ENCODE measurements at regions not wholly inside any gene's neighbourhood (a gene's known extent, or its start where the extent isn't known, plus 50 kb on each side); places are given as distances from the start of the nearest gene placed in this dataset.

DNA sequence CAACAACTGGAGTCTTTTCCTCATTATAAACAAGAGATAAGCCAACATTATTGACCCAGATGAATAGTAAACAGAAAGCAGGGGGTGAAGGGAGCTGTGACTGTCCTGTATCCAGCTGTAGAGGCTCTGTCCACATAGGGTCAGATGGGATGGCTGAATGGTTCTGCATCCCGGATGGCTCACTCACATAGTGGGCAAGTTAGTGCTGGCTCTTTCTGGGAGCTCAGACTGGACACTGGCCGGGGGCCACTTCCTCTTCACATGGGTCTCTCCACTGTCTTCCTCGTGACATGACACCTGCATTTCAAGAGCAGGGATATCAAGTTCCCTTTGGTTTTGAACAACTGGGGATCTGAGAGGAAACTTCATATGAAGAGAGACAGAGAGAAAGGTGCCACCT, 969.6 kb upstream of the TMEM132C start:
- no peak for DNase-seq

DNA sequence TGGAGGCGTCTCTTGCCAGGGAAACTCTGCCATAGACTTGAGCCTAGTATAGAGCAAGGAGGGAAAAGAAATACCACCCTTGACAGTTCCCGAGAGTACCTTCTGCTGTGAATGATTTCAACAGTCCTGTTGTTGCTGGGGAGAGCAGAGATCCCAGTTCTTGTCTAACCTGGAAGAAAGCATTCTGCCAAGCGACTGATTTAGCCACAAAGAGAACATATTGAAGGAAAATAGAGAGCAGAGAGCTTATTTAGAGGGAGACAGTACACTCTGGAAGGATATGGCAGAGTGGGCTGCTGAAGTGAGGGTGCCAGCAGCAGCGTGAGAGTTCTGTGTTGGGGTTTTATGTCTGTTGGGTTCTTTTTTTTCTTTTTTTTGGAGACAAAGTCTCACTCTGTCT, 966.9 kb upstream of the TMEM132C start:
- no peak for DNase-seq

DNA sequence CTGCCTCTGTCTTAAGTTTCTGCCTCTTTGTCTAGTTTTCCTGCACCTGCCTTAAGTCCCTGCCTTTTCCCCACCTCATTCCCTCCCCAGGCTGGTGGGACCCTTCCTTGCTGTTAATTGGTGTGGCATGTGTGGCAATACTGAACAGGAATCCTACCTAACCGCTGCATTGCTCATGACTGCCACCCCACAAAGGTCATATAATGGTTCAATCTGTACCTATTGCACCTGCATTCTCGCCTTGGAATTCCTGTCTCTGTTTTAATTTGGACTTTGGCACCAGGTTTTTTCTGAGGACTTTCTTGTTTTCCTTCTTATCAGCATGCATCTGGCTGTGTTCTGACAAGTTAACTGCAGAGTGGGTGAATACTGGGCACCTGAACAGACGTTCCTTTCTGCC, 966.2 kb upstream of the TMEM132C start:
- DNase-seq = no peak

DNA sequence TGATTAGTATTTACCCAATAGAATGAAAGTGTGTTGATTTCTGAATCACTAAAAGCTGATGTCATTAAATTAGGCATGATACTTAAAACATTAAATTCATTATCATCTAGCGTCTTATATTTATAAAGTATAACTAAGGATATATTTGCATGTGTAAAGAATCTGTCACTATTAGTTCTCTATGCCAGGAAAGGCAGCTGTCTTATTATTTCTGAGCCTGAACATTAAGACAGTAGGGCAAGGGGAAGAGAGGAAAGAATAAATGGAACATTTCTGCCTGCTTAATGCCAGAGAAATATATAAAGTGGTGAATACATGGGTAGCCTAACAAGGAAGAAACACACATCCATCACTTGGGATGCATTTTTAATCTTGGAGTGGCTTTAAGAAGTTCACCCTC, 965.1 kb upstream of the TMEM132C start:
- DNase-seq = no peak

DNA sequence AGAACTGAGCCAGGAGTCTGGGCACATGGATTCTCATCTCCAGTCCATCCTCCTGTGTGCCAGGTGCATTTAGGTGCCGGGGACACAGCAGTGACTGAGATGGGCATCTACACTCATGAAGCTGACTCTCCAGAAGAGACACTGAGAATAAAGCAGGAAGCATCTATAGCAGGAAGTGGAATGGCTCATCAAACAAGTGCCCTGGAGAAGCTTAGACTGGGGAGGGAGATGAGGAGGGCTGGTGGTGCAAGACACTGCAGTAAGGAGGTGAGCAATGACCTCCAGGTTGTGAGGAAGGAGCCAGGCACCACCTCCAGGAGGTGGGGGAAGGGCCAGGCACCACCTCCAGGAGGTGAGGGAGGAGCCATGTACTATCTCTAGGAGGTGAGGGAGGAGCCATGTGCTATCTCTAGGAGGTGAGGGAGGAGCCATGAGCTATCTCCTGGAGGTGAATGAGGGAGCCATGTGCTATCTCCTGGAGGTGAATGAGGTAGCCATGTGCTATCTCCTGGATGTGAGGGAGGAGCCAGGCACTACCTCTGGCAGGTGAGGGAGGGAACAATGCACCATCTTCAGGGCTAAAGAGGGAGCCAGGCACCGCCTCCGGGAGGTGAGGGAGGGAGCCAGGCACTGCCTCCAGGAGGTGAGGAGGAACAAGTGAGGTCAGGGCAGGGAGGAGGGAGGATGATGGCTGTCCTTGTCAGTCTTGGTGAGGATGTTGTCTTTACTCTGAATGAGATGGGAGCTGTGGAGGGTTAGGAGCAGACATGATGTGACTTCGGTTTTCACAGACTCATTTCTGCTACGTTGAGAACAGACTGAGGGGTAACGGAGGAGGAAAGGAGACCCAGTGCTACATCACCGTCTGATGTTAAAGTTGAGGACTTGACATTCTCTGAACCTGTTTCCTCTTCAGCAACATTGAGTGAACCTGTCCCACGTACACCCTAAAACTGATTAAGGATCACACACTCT, 961.9 kb upstream of the TMEM132C start:
- no peak for DNase-seq

DNA sequence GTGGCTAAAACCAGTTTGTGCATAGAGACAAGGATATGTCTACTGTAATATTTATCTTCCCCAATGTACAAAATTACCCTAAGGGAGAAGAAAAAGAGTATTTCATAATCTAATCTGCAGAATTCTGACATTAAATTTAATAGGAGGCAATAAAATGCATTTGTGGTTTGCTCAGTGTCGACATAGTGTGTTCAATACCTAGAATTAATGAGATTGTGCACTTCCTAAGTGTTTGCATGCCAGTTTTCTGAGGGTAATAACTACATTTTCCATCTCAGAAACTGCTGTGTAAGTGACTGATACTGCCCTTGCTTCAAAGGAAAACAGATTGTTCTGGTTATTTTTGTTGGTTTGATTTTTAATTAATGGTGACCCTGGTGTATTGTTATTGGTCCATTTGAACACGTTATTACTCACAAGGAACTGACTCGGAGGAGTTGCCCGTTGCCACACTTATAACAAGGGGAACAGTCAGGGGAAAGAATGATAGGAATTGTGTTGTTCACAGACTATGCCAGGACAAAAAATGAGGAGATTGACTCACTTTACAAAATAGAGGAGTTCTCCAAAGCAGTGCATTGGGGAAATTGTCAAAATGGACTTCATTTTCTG, 960.3 kb upstream of the TMEM132C start:
- DNase-seq = no peak

DNA sequence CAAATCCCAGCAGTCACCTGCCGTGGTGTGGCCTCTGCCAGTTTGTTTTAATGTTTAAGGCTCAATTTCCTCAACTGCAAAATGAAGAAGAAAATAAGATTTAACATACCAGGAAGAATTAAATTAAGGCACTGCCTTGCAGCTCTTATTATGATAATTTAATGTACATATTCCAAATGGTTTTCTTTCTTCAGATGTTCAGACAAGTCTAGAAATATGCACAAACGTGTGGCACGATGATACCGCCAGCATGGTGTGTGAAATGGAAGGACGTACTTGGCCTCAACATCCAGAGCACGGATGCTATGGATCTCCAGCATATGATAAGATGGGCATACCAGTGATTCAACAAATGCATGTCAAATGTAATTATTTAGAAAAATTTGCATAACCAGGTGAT, 959.4 kb upstream of the TMEM132C start:
- no peak for DNase-seq

DNA sequence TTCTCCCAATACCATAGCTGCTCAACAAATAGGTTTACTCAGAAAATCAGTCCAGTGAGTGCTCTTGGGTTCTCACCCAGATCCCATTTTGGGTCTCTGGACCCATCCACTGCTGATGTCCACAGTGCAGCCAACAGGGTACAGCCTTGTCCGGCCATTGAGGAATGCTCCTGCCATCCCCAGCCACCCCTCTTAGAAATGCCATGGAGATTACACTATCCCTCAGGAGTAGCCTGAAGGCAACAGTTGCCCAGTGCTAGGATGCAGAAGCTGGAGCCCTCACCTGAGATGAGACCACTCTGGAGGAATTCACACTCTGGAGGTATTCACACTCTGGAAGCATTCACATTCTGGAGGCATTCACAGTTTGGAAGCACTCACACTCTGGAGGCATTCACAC, 958.8 kb upstream of the TMEM132C start:
- DNase-seq = no peak

DNA sequence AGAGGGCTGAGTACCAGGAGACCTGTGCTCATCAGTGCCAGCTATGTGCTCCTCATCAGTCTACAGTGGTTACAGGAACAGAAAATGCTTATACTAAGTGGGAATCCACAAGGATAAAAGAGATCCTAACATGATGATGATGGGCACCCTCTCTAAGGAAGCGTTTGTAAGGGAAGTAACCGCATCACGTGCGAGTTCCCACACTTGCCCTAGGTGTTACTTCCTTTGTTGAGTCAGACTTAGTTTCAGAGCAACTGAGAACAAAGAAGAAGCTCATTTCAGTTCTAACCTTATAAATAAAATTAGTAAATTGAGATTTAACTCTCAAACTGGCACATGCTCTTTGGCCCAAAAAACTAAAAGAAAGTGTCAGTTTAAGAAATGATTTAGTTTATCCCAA, 956.4 kb upstream of the TMEM132C start:
- DNase-seq = no peak

DNA sequence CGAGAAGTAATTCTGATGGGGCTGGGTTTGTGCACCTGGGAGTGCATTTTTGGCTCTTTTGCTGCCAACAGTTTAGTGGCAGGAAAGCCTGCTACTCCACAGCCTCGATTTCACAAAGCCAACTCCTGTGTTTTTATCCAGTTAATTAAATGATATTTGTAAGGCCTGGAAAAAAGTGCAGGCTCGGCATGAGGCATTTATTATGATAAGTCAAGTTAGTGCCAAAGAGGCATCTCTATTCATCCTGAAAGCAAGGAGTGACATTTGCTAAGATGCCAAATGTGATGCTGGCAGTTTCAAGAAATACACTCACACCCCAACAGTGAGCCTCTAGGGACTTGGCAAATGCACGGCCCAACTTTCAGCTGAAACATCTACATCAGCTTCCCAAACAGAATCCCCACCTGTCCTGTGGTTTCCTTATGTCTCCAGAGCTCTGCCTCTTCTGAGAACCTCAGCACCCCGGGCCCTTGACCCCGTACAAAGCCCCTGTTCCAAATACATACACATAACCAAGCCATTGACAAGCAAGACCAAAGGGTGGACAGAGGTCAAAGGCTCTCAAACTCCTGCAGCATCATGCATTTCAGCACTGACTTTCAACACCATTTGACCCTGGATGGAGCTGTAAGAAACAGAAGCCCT, 955.1 kb upstream of the TMEM132C start:
- DNase-seq = no peak

DNA sequence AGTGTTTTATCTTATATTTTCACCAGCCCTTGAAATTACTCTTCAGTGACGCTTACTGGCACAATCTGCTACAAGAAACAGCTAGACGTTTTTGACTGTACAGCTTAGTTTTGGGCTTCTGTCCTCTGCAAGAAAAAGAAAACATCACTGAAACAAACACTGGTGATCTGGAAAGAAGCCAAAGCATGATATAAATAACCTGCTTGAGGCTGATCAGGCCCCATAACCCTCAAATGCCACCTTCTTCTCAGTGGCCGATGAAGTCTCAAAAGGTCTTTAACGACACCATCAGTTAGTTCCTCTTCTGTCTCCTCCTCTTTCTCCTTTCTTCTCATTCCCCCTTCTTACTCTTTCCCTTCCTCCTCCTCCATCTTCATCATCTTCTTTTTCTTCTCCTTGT, 942.3 kb upstream of the TMEM132C start:
- DNase-seq = no peak

DNA sequence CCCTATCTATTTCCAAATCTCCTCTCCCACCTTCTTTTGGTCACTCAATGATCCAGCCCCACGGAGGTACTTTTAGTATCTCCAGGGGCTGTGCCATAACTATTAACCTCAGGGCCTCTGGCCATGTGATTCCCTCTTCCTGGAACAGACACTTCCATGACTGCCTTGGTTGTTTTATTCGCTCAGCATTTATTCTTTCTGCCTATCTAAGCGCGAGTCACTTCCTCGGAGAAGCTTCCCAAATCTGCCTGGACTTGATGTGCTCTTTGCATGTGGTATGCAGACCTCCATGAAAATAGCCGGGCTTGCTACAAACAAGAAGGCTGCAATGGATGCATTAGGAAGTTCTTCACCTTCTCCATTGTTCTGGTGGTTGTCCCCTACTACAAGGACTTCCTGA, 939.0 kb upstream of the TMEM132C start:
- no peak for DNase-seq

DNA sequence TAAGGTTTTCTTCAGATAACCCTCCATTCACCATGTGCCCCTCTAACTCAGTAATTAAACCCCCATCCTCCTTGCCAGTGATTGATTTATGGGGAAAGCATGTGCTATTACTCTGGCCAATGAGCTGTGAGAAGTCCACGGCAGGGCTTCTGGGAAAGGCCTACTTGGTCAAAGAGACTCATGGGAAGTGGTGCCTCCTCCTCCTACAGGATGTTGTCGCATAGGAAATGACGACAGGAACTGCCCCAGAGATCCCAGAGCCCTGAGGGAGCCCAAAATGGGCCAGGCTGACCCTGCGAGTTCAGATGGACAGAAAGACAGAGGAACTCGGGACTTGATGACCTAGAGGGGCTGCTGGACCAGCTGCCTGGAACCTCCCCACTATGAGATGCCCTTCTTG, 938.1 kb upstream of the TMEM132C start:
- no peak for DNase-seq

DNA sequence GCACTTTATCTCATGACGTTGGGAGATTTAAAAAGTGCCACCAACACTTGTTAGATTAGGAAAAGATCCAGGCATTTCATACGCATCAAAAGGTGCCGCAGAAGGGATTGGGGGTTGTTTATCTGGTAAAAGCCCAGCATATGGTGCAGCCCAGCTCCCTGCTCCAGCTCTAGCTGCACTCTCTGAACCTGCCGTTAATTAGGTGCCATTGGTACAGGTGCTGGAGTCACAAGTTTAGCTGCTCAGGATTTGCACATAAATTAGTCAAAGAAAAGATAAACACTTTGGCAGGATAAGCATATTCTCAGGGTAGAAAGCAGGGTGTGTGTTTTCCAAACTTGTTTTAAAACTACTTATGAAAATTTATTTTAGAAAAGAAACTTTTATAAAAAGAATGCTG, 932.6 kb upstream of the TMEM132C start:
- no peak for DNase-seq

DNA sequence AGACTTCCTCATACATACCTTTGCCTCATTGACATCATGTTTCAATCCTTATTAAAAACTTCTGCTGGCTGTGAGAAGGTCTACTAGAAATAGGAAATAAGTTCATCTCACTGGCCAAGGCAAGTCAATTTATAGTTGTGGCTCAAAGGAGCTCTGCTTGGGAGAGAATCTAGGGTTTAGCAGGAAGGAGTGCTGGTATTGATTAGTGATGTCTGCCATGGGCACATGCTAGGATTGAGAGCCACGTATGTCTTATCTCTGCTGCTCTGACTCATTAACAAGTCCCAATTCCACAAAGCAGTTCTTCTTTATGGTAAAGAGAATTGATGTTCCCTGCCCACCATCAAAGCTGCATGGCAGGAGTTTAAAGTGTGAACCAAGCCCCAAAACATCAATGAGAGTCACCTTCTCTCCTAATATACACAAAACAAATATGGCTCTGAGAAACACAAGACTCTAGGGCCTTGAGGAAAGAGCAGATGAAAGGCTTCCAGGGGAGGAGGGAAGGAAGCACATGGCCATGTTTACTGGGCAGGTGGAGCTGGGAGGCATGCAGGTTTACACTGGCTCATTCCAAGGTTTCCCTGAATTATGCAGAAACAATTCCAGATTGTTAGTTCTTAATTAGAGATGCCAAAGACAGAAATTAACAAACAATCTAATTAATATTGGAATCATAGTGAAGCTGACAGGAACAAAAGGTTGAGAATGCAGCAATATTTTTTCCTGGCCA, 931.9 kb upstream of the TMEM132C start:
- no peak for DNase-seq

DNA sequence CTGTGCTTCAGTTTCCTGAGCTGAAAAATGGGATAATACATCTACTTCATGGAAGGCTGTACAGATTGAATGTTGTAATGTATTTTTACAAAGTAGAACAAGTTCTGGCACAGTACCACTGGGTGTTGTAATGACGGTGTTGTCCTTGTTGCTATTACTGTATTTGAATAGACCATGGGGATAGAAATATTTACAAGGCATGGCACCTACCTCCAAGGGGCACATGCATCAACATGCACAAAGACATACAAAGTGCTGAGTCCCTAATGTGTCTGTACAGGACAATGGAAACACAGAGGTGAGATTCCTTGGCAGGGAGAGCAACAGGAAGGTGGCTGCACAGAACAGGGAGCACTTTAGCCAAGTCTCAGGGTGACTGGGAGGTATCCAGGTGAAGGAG, 930.6 kb upstream of the TMEM132C start:
- DNase-seq = no peak

DNA sequence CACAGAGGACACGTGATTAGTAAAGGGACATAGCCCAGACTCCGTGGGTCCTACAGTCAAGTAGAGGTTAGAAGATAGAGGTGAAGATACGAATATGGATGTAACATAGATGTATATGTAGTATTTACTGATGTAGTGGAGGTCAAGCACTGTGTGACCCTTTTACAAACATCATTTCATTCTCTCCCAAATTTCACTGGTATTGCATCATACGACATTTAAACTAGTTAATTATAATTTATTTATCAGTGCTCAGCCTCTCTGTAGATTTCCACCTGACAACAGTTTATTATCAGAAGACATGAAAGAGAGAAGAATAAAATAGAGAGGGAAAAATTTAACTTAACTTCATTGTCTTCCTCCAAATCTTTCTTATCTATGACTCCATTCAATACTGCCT, 927.9 kb upstream of the TMEM132C start:
- no peak for DNase-seq

DNA sequence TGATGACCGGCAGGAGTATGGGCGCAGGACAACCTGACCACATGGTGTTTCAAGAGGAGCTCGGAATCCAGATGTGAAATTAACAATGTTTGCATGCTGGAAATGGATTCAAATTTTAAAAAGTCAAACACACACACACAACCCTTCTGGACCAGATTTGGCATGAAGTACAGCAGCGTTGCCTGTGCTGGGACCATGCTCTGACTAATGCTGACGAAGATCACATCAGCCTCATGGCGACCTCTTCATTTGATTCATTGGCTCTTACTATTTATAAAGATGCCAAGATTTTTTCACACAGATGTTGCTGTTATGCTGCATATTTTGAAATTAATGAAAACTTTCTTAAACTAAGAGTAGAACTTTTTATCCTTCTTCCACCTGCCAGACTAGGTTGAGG, 926.6 kb upstream of the TMEM132C start:
- no peak for DNase-seq

DNA sequence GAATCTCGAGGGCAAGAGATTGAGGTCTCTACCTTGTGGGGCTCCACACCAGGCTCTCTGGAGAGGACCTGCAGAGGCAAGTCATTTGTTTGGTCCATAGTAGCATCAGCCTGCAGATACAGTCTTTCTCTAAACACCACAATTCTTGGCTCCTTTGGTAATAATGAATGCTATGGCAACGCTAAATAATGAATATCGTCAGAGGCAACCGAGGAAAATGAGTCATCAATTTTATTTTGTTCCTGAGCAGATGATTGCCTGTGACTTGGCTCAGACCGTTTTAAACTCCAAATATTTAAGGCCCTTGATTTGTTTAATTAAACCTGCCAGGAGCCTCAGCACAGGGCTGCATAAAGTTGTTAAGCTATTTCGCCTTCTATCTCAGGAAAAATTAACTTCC, 924.1 kb upstream of the TMEM132C start:
- no peak for DNase-seq

DNA sequence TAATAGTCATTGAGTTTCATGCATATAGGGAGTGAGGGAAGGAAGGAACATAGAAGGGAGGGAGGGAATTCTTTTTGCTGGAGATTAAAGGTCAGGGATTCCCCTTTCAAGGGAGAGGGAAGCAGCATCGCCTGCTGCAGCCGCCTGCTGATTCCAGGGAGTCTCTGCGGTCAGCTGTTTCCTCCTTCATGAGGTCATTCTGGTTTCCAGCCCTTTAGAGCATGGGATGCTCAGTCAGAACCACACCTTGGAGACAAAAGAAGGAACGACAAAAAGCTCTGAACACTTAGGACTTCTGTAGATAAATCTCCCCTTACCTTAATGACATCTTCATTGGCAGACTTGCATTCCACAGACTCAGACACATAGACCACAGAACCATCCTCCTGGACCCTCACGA, 923.0 kb upstream of the TMEM132C start:
- no peak for DNase-seq

DNA sequence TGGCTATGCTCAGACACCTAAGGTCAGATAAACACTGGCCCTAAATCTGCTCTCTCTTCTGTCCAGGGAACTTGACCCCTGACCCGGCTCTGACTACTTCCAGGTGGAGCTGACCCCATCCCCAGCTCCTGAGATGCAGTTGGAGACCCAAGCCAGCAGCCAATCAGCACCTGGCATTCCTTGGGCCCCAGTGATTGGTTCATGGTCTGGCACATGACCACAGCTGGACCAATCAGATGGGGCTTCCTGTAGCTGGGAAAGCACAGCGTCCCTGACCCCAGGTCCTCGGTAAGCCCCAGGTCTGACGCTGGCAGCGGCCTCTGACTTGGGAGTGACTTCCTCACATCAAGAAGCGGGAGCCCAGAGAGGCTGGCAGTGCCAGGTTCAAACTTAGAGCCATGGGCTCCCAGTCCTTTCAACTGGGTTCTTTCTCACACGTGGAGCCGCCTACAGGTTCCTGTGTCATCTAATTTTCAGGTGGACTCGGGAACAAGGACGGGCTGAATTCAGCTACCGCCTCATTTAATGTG, 915.4 kb upstream of the TMEM132C start:
- no peak for DNase-seq

DNA sequence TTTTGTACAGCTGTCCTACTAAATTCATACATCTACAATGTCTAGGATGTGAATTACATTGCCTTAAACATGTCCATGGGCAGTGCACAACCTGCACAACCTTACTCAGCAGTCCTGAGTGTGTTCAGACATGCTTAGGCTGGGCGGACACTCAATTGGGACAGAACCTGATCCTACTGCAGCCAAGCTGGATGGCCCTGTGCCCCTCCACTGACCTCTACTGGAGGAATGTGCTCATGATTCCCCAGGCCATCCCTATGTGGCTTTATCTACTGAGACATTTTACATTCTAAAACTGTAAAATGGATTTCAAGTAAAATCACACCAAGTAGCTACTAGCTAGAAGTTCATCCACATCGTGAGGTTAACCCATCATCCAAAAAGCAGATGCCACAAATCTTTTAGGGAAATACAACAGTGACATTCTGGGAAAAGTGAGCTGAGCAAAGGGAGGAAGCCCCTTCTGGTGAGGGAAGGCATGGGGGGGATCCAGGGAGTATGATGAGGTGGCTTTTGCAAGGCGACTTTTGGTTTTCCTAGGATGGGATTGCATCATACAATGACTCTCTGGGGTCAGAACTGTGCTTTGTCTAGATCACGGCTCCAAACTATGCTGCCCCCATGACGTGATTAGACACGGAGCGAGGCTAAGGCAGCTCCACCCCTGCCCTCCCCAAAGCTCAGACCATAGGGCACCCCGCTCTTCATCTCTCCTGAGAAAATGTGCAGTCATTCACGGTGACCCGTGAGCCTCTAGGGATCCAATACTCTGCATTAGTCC, 911.7 kb upstream of the TMEM132C start:
- DNase-seq = no peak
